DND-41 (cell line): ENCODE measurements at regions not wholly inside any gene's neighbourhood (a gene's known extent, or its start where the extent isn't known, plus 50 kb on each side); places are given as distances from the start of the nearest gene placed in this dataset.

Experiments
- ATAC-seq: fragments of 200-7000 bp; cut with Tn5 transposase; 3 replicates; pipeline ENCODE4 v1.9.1; 2021; ENCODE audit warnings: low read depth; ENCODE audit not compliant: insufficient read depth
- DNase-seq: peaks from one replicate; pipeline ENCODE4 v3.0.0-alpha.2; 2020
- H2AFZ ChIP-seq: 2 replicates; pipeline ENCODE4 v1.6.0; 2012; ENCODE audit warnings: low read depth, low read length
- H3K27ac ChIP-seq: 2 replicates; pipeline ENCODE4 v1.5.1; 2012; ENCODE audit warnings: low read length, inconsistent platforms
- H3K27me3 ChIP-seq: fragments of 200-600 bp; sonication (generic); 2 replicates; pipeline ENCODE4 v1.6.0; 2012; ENCODE audit warnings: low read length, mild to moderate bottlenecking, inconsistent platforms; ENCODE audit not compliant: insufficient read depth, poor library complexity
- H3K36me3 ChIP-seq: 2 replicates; pipeline ENCODE4 v1.5.1; 2012; ENCODE audit warnings: low read length, inconsistent platforms; ENCODE audit not compliant: insufficient read depth
- H3K4me1 ChIP-seq: 2 replicates; pipeline ENCODE4 v1.5.1; 2012; ENCODE audit warnings: mild to moderate bottlenecking, low read length; ENCODE audit not compliant: insufficient read depth
- H3K4me2 ChIP-seq: 2 replicates; pipeline ENCODE4 v1.6.0; 2012; ENCODE audit warnings: mild to moderate bottlenecking, moderate library complexity, low read length, inconsistent platforms; ENCODE audit not compliant: insufficient read depth
- H3K4me3 ChIP-seq, 2 experiments: fragments of 200-600 bp in 1 of 2; shearing (Covaris generic) in 1 of 2; 2 replicates each; pipeline ENCODE4 v1.5.1; 2012 to 2016; ENCODE audit warnings: inconsistent platforms in 2 of 2, low read length in 2 of 2, mild to moderate bottlenecking in 2 of 2, low read depth in 1 of 2, moderate library complexity in 1 of 2
- H3K79me2 ChIP-seq: 2 replicates; pipeline ENCODE4 v1.6.0; 2012; ENCODE audit warnings: low read length, inconsistent platforms; ENCODE audit not compliant: insufficient read depth
- H3K9ac ChIP-seq: 2 replicates; pipeline ENCODE4 v1.6.0; 2012; ENCODE audit warnings: low read depth, mild to moderate bottlenecking, inconsistent platforms, low read length, moderate library complexity
- H3K9me3 ChIP-seq: 2 replicates; pipeline ENCODE4 v1.5.1; 2012; ENCODE audit warnings: low read length, moderate library complexity, mild to moderate bottlenecking, inconsistent platforms; ENCODE audit not compliant: insufficient read depth, severe bottlenecking
- H4K20me1 ChIP-seq: 2 replicates; pipeline ENCODE4 v1.6.0; 2012; ENCODE audit warnings: low read length; ENCODE audit not compliant: insufficient read depth
- EZH2 ChIP-seq: IDR thresholded peaks from 3 replicates; pipeline ENCODE4 v1.6.1; 2012; ENCODE audit warnings: borderline replicate concordance, low read depth, mild to moderate bottlenecking, moderate library complexity, low read length, inconsistent platforms; ENCODE audit not compliant: severe bottlenecking
- TF ChIP-seq, protein P1 (sequence below): IDR thresholded peaks from 2 replicates; pipeline ENCODE4 v1.5.1; 2012; ENCODE audit warnings: borderline replicate concordance, low read length, moderate library complexity, mild to moderate bottlenecking; ENCODE audit not compliant: poor library complexity, severe bottlenecking; ENCODE audit errors: extremely low read depth

- no peak for DNase-seq
- H3K27ac ChIP-seq: no peak overlapping the region
- peaks cover 3% of the 10 kb centered on the region for H3K27me3 ChIP-seq
- H2AFZ ChIP-seq: no peak overlapping the region
- no peaks in the 10 kb centered on the region for H3K79me2 ChIP-seq
- no peaks in the 10 kb centered on the region for H3K36me3 ChIP-seq
- H3K4me1 ChIP-seq: no peaks in the 10 kb centered on the region
- TF ChIP-seq EZH2: no peak
- TF ChIP-seq, protein P1, sequence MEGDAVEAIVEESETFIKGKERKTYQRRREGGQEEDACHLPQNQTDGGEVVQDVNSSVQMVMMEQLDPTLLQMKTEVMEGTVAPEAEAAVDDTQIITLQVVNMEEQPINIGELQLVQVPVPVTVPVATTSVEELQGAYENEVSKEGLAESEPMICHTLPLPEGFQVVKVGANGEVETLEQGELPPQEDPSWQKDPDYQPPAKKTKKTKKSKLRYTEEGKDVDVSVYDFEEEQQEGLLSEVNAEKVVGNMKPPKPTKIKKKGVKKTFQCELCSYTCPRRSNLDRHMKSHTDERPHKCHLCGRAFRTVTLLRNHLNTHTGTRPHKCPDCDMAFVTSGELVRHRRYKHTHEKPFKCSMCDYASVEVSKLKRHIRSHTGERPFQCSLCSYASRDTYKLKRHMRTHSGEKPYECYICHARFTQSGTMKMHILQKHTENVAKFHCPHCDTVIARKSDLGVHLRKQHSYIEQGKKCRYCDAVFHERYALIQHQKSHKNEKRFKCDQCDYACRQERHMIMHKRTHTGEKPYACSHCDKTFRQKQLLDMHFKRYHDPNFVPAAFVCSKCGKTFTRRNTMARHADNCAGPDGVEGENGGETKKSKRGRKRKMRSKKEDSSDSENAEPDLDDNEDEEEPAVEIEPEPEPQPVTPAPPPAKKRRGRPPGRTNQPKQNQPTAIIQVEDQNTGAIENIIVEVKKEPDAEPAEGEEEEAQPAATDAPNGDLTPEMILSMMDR: no peak
- H3K4me3 ChIP-seq: no peak overlapping the region
- H3K9me3 ChIP-seq: peaks cover 19% of the 10 kb centered on the region
- H3K4me2 ChIP-seq: no peak overlapping the region
- H4K20me1 ChIP-seq: no peaks in the 10 kb centered on the region
- no peak overlapping the region for H3K9ac ChIP-seq
- no peak for ATAC-seq
Measured at GRCh38 chr21:32861866-32862265, 90.3 kb upstream of the PAXBP1 start.

GRCh38 chr21:32867597-32867996 lies 96.0 kb upstream of the PAXBP1 start:
- H3K4me1 ChIP-seq: no peaks in the 10 kb centered on the region
- H2AFZ ChIP-seq: no peak overlapping the region
- DNase-seq: no peak
- H3K36me3 ChIP-seq: no peaks in the 10 kb centered on the region
- no peak overlapping the region for H3K4me3 ChIP-seq
- no peaks in the 10 kb centered on the region for H3K79me2 ChIP-seq
- H3K9ac ChIP-seq: no peak overlapping the region
- no peaks in the 10 kb centered on the region for H4K20me1 ChIP-seq
- TF ChIP-seq, protein P1: no peak
- TF ChIP-seq EZH2: no peak
- peaks cover 3% of the 10 kb centered on the region for H3K27me3 ChIP-seq
- H3K9me3 ChIP-seq: no peaks in the 10 kb centered on the region
- ATAC-seq: no peak
- H3K27ac ChIP-seq: no peak overlapping the region
- no peak overlapping the region for H3K4me2 ChIP-seq

- Histone ChIP-seq H3K9me3 (no peaks in the 10 kb centered on the region), H2AFZ (no peak overlapping the region)
- ATAC-seq: no peak
Measured at GRCh38 chr21:32868631-32869454, 97.3 kb upstream of the PAXBP1 start.

More at GRCh38 chr21:32868631-32869454, 97.3 kb upstream of the PAXBP1 start:
- no peaks in the 10 kb centered on the region for H3K4me1 ChIP-seq
- H3K4me2 ChIP-seq: no peak overlapping the region
- H3K79me2 ChIP-seq: no peaks in the 10 kb centered on the region
- no peak overlapping the region for H3K9ac ChIP-seq
- no peaks in the 10 kb centered on the region for H4K20me1 ChIP-seq
- no peaks in the 10 kb centered on the region for H3K36me3 ChIP-seq
- peaks cover 3% of the 10 kb centered on the region for H3K27me3 ChIP-seq
- no peak for TF ChIP-seq EZH2
- TF ChIP-seq, protein P1: no peak
- DNase-seq: no peak
- H3K4me3 ChIP-seq: no peak overlapping the region
- H3K27ac ChIP-seq: no peak overlapping the region
